GM12874 (cell line): ENCODE measurements at regions not wholly inside any gene's neighbourhood (a gene's known extent, or its start where the extent isn't known, plus 50 kb on each side); places are given as distances from the start of the nearest gene placed in this dataset.

Experiments
- TF ChIP-seq, protein P1 (sequence below): IDR thresholded peaks from 2 replicates; pipeline ENCODE4 v1.5.1; 2011; ENCODE audit warnings: low read depth, mild to moderate bottlenecking, control low read depth, low read length, moderate library complexity; ENCODE audit not compliant: insufficient read depth

DNA sequence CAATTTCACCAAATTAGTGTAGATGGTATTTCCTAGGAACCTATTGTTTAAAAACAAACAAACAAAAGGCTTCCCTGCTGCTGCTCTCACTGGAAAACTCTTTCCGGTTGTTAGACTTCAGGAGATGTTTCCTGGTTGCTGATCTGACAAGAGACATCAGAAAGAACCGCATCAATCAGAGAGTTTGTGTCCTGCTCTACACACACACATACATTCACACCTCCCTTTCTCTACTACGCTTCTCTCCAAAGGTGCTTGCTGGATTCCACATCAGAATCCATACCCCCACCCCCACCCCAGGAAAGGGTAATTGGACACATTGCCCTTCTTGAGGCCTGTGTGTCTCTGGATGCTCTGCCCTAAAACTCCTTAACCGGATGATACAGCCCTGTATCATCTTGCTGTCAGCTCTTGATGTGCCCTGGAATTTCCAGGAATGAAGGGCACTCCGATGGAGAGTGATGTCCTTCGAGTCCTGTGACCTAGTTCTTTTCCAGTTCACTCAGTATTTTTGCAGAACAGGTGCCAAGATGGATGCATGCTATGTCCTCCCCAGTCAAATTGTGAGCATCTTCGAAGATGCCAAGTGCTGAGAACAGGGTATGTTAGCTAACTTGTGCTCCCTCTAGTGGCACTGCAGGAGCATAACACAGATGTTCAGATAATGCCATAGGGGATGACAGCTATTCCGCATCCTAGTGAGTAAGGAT is 113.7 kb upstream of the SLC35F3 start:
- TF ChIP-seq, protein P1, sequence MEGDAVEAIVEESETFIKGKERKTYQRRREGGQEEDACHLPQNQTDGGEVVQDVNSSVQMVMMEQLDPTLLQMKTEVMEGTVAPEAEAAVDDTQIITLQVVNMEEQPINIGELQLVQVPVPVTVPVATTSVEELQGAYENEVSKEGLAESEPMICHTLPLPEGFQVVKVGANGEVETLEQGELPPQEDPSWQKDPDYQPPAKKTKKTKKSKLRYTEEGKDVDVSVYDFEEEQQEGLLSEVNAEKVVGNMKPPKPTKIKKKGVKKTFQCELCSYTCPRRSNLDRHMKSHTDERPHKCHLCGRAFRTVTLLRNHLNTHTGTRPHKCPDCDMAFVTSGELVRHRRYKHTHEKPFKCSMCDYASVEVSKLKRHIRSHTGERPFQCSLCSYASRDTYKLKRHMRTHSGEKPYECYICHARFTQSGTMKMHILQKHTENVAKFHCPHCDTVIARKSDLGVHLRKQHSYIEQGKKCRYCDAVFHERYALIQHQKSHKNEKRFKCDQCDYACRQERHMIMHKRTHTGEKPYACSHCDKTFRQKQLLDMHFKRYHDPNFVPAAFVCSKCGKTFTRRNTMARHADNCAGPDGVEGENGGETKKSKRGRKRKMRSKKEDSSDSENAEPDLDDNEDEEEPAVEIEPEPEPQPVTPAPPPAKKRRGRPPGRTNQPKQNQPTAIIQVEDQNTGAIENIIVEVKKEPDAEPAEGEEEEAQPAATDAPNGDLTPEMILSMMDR = peak; percentile 86

DNA sequence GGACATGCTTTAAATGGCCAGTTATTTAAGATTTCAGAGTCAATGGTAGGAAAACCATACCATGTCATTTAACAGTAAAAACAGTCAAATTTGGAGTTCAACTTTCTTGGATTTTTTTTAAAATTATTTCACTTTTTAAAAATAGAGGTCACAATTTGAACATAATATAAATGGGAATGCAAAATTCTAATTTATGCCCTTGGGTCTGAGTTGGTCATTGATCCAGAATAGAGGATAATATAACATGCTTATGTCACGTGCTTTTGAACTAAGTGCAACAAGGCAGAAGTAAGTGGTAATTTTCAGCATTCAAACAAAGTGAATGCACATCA is 113.1 kb upstream of the SLC35F3 start:
- TF ChIP-seq, protein P1 = no peak

DNA sequence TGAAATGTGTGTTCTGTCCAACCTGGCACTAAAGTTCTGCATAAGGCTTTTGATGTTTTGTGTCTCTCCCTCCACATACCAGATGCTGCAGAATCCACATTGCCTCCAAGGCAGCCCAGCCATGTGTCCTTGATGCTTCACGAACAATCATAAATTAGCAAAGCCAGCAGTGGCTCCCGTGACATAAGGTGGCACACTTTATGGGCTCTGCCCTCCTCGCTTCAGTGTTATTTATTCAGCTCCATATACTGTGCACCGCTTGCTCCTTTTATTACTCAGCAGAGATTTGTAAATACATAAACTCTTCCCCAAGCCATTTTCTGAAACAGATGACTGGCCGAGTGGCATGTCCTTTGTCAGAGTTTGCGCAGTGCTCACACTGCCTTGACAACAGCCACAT is 112.8 kb upstream of the SLC35F3 start:
- TF ChIP-seq, protein P1 = no peak

DNA sequence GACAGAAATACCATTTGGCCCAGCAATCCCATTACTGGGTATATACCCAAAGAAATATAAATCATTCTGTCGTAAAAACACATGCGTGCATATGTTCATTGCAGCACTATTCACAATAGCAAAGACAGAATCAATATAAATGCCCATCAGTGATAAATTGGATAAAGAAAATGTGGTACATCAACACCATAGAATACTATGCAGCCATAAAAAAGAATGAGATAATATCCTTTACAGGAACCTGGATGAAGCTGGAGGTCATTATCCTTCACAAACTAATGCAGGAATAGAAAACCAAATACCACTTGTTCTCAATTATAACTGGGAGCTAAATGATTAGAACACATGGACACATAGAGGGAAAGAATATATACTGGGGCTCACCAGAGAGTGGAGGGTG is 109.6 kb upstream of the SLC35F3 start:
- TF ChIP-seq, protein P1 = no peak

DNA sequence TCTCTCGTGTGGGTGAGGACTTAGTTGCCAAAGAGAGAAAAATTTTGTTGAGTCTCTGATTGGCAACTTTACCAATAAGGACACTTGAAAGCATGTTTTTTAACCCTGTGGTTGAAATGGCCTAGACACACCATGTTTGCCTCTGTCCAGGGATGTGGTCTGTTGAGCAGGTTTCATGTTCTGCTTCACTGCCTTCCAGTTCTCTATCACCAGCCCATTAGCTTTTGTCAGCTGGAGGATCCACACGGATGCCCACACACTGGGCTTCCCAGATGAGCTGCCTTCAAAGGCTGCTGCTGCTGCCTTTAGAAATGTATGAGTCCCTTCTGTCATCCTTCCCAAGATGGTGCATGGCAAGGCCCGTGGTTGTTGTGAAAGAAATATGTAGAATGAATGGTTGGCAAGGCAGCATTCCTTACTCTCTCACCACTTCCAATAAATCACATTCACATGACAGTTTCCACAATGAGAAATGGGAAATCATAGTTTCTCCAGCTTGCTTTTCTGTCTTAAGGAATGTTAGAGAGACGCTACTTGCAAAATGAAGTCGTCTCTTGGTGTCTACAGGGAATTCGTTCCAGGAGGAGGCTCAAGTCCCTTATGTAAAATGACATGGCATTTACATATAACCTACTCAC is 108.2 kb upstream of the SLC35F3 start:
- TF ChIP-seq, protein P1 = no peak

DNA sequence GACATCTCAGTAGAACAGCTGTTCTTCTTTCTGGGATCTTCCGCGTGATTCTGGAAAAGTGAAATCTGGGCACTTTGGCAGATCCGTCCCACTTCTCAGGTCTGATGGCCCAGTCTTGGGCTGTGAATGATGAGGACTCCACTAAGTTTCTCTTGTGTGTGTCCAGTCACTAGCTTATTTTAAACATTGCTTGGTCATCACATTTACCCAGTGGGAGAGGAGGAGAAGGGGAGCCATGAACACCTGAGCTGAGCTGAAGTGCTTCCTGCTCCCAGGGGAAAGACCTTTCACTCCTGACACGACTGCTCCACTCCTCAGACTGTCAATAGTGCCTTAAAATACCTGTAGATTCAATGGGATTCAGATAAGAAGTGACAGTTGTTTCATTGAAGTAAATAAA is 101.9 kb upstream of the SLC35F3 start:
- TF ChIP-seq, protein P1 = no peak

DNA sequence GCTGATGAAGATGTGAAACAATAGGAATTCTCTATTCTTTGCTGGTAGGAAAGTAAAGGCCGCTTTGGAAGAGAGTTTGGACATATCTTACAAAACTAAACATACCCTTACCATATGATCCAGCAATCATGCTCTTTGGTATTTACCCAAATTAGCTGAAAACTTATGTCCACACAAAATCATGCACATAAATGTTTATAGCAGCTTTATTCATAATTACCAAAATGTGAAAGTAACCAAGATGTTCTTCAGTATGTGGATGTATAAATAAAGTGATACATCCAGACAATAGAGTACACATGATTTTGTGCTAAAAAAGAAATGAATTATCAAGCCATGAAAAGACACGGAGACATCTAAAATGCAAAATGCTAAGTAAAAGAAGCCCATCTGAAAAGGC is 98.7 kb upstream of the SLC35F3 start:
- TF ChIP-seq, protein P1 = no peak

DNA sequence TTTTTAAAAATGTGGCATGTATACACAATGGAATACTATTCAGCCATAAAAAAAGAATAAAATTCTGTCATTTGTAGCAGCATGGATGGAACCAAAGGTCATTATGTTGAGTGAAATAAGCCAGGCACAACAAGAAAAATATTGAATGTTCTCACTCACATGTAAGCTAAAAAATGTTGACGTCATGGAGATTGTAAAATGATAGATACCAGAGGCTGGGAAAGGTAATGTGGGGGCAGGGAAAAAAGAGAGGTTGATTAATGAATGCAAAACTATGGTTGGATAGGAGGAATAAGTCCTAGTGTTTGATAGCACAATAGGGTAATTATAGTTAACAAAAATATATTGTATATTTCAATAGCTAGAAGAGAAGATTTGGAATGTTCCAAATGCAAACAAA is 89.1 kb upstream of the SLC35F3 start:
- TF ChIP-seq, protein P1 = no peak
